MM.1S (cell line): ENCODE measurements at regions not wholly inside any gene's neighbourhood (a gene's known extent, or its start where the extent isn't known, plus 50 kb on each side); places are given as distances from the start of the nearest gene placed in this dataset.
"Not testable (repeated sequence)": the region's sequence is repeated elsewhere in the genome, so short reads cannot be mapped to it uniquely, and the experiment has no call there.

Experiments
- DNase-seq: peaks from one replicate; pipeline ENCODE4 v3.0.0-alpha.2; 2015
- H2AFZ ChIP-seq: fragments of 300-600 bp; sonication (generic); 2 replicates; pipeline ENCODE4 v1.6.0; 2016; ENCODE audit warnings: antibody characterized with exemption, low read length
- H3F3A ChIP-seq: fragments of 300-600 bp; sonication (generic); 2 replicates; pipeline ENCODE4 v1.6.1; 2016; ENCODE audit warnings: mild to moderate bottlenecking, antibody characterized with exemption, low read length, moderate library complexity, mixed read lengths; ENCODE audit not compliant: insufficient read depth
- H3K27ac ChIP-seq: fragments of 300-600 bp; sonication (generic); 2 replicates; pipeline ENCODE4 v1.5.1; 2016; ENCODE audit warnings: mild to moderate bottlenecking, low read length
- H3K27me3 ChIP-seq: fragments of 300-600 bp; sonication (generic); replicated peaks from 2 replicates; pipeline ENCODE4 v1.6.0; 2016; ENCODE audit warnings: low read length; ENCODE audit not compliant: insufficient read depth
- H3K36me3 ChIP-seq: fragments of 300-600 bp; sonication (generic); replicated peaks from 2 replicates; pipeline ENCODE4 v1.6.1; 2016; ENCODE audit warnings: mild to moderate bottlenecking, low read length, mixed read lengths; ENCODE audit not compliant: insufficient read depth
- H3K4me1 ChIP-seq: fragments of 300-600 bp; sonication (generic); 2 replicates; pipeline ENCODE4 v1.6.1; 2016; ENCODE audit warnings: low read length, mixed read lengths
- H3K4me2 ChIP-seq: fragments of 300-600 bp; sonication (generic); 2 replicates; pipeline ENCODE4 v1.6.0; 2016; ENCODE audit warnings: low read depth, low read length
- H3K4me3 ChIP-seq: fragments of 300-600 bp; sonication (generic); 2 replicates; pipeline ENCODE4 v1.5.1; 2016; ENCODE audit warnings: low read length, mixed read lengths
- H3K79me2 ChIP-seq: fragments of 300-600 bp; sonication (generic); 2 replicates; pipeline ENCODE4 v1.6.1; 2016; ENCODE audit warnings: mixed run types, low read length, mixed read lengths
- H3K9ac ChIP-seq: fragments of 300-600 bp; sonication (generic); 2 replicates; pipeline ENCODE4 v1.6.1; 2016; ENCODE audit warnings: low read length, mixed read lengths
- H3K9me2 ChIP-seq: fragments of 300-600 bp; sonication (generic); replicated peaks from 2 replicates; pipeline ENCODE4 v1.6.1; 2016; ENCODE audit warnings: mild to moderate bottlenecking, low read length, mixed read lengths; ENCODE audit not compliant: insufficient read depth
- H3K9me3 ChIP-seq: fragments of 300-600 bp; sonication (generic); replicated peaks from 2 replicates; pipeline ENCODE4 v1.6.1; 2016; ENCODE audit warnings: mild to moderate bottlenecking, low read length, mixed read lengths; ENCODE audit not compliant: insufficient read depth
- H4K20me1 ChIP-seq: fragments of 300-600 bp; sonication (generic); 2 replicates; pipeline ENCODE4 v1.6.1; 2016; ENCODE audit warnings: mild to moderate bottlenecking, low read length, moderate library complexity, mixed read lengths; ENCODE audit not compliant: insufficient read depth
- CTCF ChIP-seq: fragments of 300-600 bp; sonication (generic); IDR thresholded peaks from 2 replicates; pipeline ENCODE4 v1.5.1; 2016; ENCODE audit warnings: antibody characterized with exemption, low read length, mixed read lengths
- EZH2 ChIP-seq: fragments of 300-600 bp; sonication (generic); optimal IDR thresholded peaks from 2 replicates; pipeline ENCODE3; 2017; ENCODE audit warnings: low read depth, mild to moderate bottlenecking, antibody characterized with exemption, low read length, mixed read lengths
- EZH2phosphoT487 ChIP-seq: fragments of 300-600 bp; sonication (generic); IDR thresholded peaks from 2 replicates; pipeline ENCODE4 v1.6.1; 2018; ENCODE audit warnings: antibody characterized with exemption, low read length

DNA sequence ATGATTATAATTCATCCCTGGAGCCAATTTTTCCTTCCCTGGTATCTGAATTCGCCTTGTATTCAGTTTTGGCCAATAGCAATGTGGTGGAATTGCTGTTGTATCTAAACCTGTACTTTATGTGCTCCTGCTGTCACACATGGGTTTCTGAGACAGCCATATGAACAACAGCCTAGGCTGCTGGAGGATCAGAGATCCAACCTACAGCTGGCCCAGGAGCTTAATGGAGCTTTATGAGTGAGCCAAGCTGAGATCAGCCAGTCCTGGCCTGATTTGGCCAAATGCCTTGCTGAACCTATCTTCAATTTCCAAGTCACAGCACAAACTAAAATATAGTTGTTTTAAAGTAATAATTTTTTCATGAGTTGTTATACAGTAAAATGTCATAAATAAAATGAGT is 1071.5 kb downstream of the PCDH7 start:
- TF ChIP-seq EZH2phosphoT487 (no peak), CTCF (no peak), EZH2 (no peak)
- Histone ChIP-seq H3K4me1 (no peaks in the 10 kb centered on the region), H3K36me3 (no peaks in the 10 kb centered on the region), H3K4me2 (no peak overlapping the region), H2AFZ (no peak overlapping the region), H3K27ac (no peak overlapping the region), H3K9me3 (no peaks in the 10 kb centered on the region), H3K4me3 (no peak overlapping the region), H3F3A (no peaks in the 10 kb centered on the region), H3K9ac (no peak overlapping the region), H3K9me2 (no peaks in the 10 kb centered on the region), H3K27me3 (no peaks in the 10 kb centered on the region), H3K79me2 (no peaks in the 10 kb centered on the region), H4K20me1 (no peaks in the 10 kb centered on the region)
- DNase-seq = no peak

DNA sequence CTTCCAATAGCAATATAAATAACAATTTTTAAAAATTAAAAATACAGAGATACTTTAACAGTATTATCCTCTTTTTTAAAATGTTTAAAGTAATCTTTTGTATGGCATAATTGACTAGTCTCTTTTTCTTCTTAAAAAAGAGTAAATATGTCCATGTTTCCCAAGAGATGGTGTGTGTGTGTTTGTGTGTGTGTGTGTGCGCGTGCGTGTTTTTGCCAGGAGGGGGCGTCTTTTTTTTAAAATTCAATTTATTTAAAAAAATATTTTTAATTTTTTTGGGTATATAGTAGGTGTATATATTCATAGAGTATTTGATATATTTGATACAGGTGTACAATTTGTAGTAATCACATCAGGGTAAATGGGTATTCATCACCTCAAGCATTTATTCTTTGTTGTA is 1073.7 kb downstream of the PCDH7 start:
- Histone ChIP-seq H3K27me3 (no peaks in the 10 kb centered on the region), H3K4me2 (no peak overlapping the region), H3K79me2 (no peaks in the 10 kb centered on the region), H3K9me2 (no peaks in the 10 kb centered on the region), H3F3A (no peaks in the 10 kb centered on the region), H2AFZ (no peak overlapping the region), H3K4me3 (no peak overlapping the region), H3K27ac (no peak overlapping the region), H3K4me1 (no peaks in the 10 kb centered on the region), H3K9me3 (no peaks in the 10 kb centered on the region), H3K36me3 (no peaks in the 10 kb centered on the region), H4K20me1 (no peaks in the 10 kb centered on the region), H3K9ac (no peak overlapping the region)
- TF ChIP-seq CTCF (no peak), EZH2 (no peak), EZH2phosphoT487 (no peak)
- DNase-seq = no peak

GRCh38 chr4:31797052-31797451 is 1076.9 kb downstream of the PCDH7 start:
- not testable (repeated sequence) for H3K9me2 ChIP-seq, DNase-seq, H3K9me3 ChIP-seq, H3K4me3 ChIP-seq, H3K27me3 ChIP-seq, H4K20me1 ChIP-seq, H3K4me2 ChIP-seq, H3K9ac ChIP-seq, H3K79me2 ChIP-seq, H3K4me1 ChIP-seq, H3K36me3 ChIP-seq, H2AFZ ChIP-seq, H3F3A ChIP-seq, H3K27ac ChIP-seq

GRCh38 chr4:31803526-31804195 is 1083.5 kb downstream of the PCDH7 start:
- no peaks in the 10 kb centered on the region for H4K20me1 ChIP-seq
- DNase-seq = no peak
- no peaks in the 10 kb centered on the region for H3K9me3 ChIP-seq

More at GRCh38 chr4:31803526-31804195, 1083.5 kb downstream of the PCDH7 start:
- Histone ChIP-seq H3K79me2 (no peaks in the 10 kb centered on the region), H3K4me1 (no peaks in the 10 kb centered on the region), H3K27ac (no peak overlapping the region), H3K4me3 (no peak overlapping the region), H2AFZ (no peak overlapping the region), H3K9me2 (no peaks in the 10 kb centered on the region), H3K36me3 (no peaks in the 10 kb centered on the region), H3F3A (no peaks in the 10 kb centered on the region), H3K9ac (no peak overlapping the region), H3K27me3 (no peaks in the 10 kb centered on the region), H3K4me2 (no peak overlapping the region)
- TF ChIP-seq EZH2 (no peak), EZH2phosphoT487 (no peak), CTCF (no peak)
